ENCODE measurements at regions not wholly inside any gene's neighbourhood (a gene's known extent, or its start where the extent isn't known, plus 50 kb on each side); places are given as distances from the start of the nearest gene placed in this dataset.

DNA sequence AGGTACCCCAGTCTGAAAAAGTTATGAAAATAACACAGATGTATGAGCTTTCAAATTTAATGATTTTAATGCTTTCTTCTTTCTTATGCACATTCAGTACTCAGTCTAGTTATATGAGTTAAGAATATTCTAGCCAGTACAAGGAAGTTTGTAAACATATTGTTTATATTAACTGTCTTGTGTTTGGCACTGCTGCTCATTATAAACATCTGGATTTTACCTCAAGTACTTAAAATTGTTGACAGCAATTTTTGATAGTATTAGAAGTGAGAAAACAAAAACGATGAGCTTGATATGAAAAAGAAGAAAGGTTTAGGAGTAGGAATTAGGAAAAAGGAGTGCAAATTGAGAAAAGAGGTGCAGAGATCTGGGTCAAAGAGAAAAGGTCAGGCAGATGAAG, 293.3 kb downstream of the C3orf38 start:
- Histone ChIP-seq H3K27me3 (ENCODE audit: insufficient read depth, low read depth, low read length) (no peaks in the 10 kb centered on the region), H3K9ac (ENCODE audit: low read length) (no peak overlapping the region), H3F3A (ENCODE audit: insufficient read depth, low read length, poor library complexity, severe bottlenecking) (no peaks in the 10 kb centered on the region)

DNA sequence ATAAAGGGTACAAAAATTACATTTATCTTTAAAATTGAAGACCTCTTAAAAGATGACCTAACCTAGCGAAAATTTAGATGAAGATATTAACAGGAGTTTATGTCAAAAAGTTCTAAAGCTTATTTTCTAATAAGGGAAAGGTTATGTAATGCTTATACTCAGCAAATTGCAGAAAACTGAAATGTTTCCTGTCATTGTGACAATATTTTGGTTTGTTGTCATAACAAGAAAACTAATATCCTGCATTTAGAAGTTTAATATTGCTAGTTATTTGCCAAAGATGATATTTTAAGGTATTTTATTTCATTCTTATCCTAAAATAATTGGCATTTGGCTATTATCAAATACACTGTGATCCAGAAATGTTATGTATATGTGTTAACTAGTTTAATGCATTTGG, 294.5 kb downstream of the C3orf38 start:
- no peaks in the 10 kb centered on the region for H3K9me2 ChIP-seq (ENCODE audit: insufficient read depth, low read length)

More for the DNA sequence above, 293.3 kb downstream of the C3orf38 start:
- no peak overlapping the region for H3K4me3 ChIP-seq (ENCODE audit: low read length)
- H3K4me2 ChIP-seq (ENCODE audit: low read length), result no peak overlapping the region
- H3K79me2 ChIP-seq (replicated peaks; ENCODE audit: insufficient read depth, low read length), result no peaks in the 10 kb centered on the region
- H3K9me3 ChIP-seq (ENCODE audit: low read length), result no peaks in the 10 kb centered on the region
- TF ChIP-seq TAF1 (IDR thresholded peaks at IDR 0.05; ENCODE audit: low read depth) (no peak), MXI1 (conservative IDR thresholded peaks at IDR 0.05; ENCODE audit: poor library complexity, severe bottlenecking) (no peak), SMC3 (conservative IDR thresholded peaks at IDR 0.05; ENCODE audit: poor library complexity) (no peak), RAD21 (conservative IDR thresholded peaks at IDR 0.05) (no peak), EZH2 (IDR thresholded peaks at IDR 0.05; ENCODE audit: borderline replicate concordance, insufficient read depth, low read length, poor library complexity, severe bottlenecking) (no peak), EP300 (conservative IDR thresholded peaks at IDR 0.05; ENCODE audit: poor library complexity, severe bottlenecking) (no peak), POLR2AphosphoS5 (IDR thresholded peaks at IDR 0.05) (no peak)
- TF ChIP-seq, protein P1, sequence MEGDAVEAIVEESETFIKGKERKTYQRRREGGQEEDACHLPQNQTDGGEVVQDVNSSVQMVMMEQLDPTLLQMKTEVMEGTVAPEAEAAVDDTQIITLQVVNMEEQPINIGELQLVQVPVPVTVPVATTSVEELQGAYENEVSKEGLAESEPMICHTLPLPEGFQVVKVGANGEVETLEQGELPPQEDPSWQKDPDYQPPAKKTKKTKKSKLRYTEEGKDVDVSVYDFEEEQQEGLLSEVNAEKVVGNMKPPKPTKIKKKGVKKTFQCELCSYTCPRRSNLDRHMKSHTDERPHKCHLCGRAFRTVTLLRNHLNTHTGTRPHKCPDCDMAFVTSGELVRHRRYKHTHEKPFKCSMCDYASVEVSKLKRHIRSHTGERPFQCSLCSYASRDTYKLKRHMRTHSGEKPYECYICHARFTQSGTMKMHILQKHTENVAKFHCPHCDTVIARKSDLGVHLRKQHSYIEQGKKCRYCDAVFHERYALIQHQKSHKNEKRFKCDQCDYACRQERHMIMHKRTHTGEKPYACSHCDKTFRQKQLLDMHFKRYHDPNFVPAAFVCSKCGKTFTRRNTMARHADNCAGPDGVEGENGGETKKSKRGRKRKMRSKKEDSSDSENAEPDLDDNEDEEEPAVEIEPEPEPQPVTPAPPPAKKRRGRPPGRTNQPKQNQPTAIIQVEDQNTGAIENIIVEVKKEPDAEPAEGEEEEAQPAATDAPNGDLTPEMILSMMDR (IDR thresholded peaks at IDR 0.05; ENCODE audit: poor library complexity, severe bottlenecking), result no peak
- TF ChIP-seq, protein P2, sequence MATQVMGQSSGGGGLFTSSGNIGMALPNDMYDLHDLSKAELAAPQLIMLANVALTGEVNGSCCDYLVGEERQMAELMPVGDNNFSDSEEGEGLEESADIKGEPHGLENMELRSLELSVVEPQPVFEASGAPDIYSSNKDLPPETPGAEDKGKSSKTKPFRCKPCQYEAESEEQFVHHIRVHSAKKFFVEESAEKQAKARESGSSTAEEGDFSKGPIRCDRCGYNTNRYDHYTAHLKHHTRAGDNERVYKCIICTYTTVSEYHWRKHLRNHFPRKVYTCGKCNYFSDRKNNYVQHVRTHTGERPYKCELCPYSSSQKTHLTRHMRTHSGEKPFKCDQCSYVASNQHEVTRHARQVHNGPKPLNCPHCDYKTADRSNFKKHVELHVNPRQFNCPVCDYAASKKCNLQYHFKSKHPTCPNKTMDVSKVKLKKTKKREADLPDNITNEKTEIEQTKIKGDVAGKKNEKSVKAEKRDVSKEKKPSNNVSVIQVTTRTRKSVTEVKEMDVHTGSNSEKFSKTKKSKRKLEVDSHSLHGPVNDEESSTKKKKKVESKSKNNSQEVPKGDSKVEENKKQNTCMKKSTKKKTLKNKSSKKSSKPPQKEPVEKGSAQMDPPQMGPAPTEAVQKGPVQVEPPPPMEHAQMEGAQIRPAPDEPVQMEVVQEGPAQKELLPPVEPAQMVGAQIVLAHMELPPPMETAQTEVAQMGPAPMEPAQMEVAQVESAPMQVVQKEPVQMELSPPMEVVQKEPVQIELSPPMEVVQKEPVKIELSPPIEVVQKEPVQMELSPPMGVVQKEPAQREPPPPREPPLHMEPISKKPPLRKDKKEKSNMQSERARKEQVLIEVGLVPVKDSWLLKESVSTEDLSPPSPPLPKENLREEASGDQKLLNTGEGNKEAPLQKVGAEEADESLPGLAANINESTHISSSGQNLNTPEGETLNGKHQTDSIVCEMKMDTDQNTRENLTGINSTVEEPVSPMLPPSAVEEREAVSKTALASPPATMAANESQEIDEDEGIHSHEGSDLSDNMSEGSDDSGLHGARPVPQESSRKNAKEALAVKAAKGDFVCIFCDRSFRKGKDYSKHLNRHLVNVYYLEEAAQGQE (IDR thresholded peaks at IDR 0.05; ENCODE audit: borderline replicate concordance), result no peak
- no peak overlapping the region for H3K27ac ChIP-seq (ENCODE audit: low read length)
- H2AFZ ChIP-seq (ENCODE audit: low read depth, low read length), result no peak overlapping the region
- H3K9me2 ChIP-seq (ENCODE audit: insufficient read depth, low read length), result no peaks in the 10 kb centered on the region
- no peaks in the 10 kb centered on the region for H3K36me3 ChIP-seq (ENCODE audit: insufficient read depth, low read length)
- H4K20me1 ChIP-seq (ENCODE audit: insufficient read depth), result no peaks in the 10 kb centered on the region

More for the DNA sequence above, 294.5 kb downstream of the C3orf38 start:
- no peak for TF ChIP-seq EZH2 (IDR thresholded peaks at IDR 0.05; ENCODE audit: borderline replicate concordance, insufficient read depth, low read length, poor library complexity, severe bottlenecking)
- TF ChIP-seq POLR2AphosphoS5 (IDR thresholded peaks at IDR 0.05), result no peak
- TF ChIP-seq TAF1 (IDR thresholded peaks at IDR 0.05; ENCODE audit: low read depth), result no peak
- TF ChIP-seq EP300 (conservative IDR thresholded peaks at IDR 0.05; ENCODE audit: poor library complexity, severe bottlenecking), result no peak
- TF ChIP-seq RAD21 (conservative IDR thresholded peaks at IDR 0.05), result no peak
- no peak for TF ChIP-seq SMC3 (conservative IDR thresholded peaks at IDR 0.05; ENCODE audit: poor library complexity)
- no peaks in the 10 kb centered on the region for H3K27me3 ChIP-seq (ENCODE audit: insufficient read depth, low read depth, low read length)
- H3K4me3 ChIP-seq (ENCODE audit: low read length), result no peak overlapping the region
- H2AFZ ChIP-seq (ENCODE audit: low read depth, low read length), result no peak overlapping the region
- no peak overlapping the region for H3K27ac ChIP-seq (ENCODE audit: low read length)
- H3K36me3 ChIP-seq (ENCODE audit: insufficient read depth, low read length), result no peaks in the 10 kb centered on the region
- no peak overlapping the region for H3K4me2 ChIP-seq (ENCODE audit: low read length)
- H3K9ac ChIP-seq (ENCODE audit: low read length), result no peak overlapping the region
- H3K9me3 ChIP-seq (ENCODE audit: low read length), result no peaks in the 10 kb centered on the region
- H3K79me2 ChIP-seq (replicated peaks; ENCODE audit: insufficient read depth, low read length), result no peaks in the 10 kb centered on the region
- H4K20me1 ChIP-seq (ENCODE audit: insufficient read depth), result no peaks in the 10 kb centered on the region
- H3F3A ChIP-seq (ENCODE audit: insufficient read depth, low read length, poor library complexity, severe bottlenecking), result no peaks in the 10 kb centered on the region

Data from neural cell (in vitro differentiated cells).